ENCODE measurements at regions not wholly inside any gene's neighbourhood (a gene's known extent, or its start where the extent isn't known, plus 50 kb on each side); places are given as distances from the start of the nearest gene placed in this dataset.

GRCh38 chr2:129482626-129483025 is 496.8 kb upstream of the RAB6C start:
- no peak for TF ChIP-seq CTCF (IDR thresholded peaks at IDR 0.05; ENCODE audit: low read depth, low read length, poor library complexity, severe bottlenecking)
- no peak for TF ChIP-seq EZH2phosphoT487 (IDR thresholded peaks at IDR 0.05; ENCODE audit: borderline replicate concordance, low read length)
- no peaks in the 10 kb centered on the region for H3K79me2 ChIP-seq (ENCODE audit: control insufficient read depth, low read length)
- no peaks in the 10 kb centered on the region for H4K20me1 ChIP-seq (ENCODE audit: control insufficient read depth, insufficient read depth, low read depth, low read length)
- H3K9me3 ChIP-seq (ENCODE audit: control insufficient read depth, insufficient read depth, low read length) = no peaks in the 10 kb centered on the region
- H3K4me2 ChIP-seq (ENCODE audit: low read length) = no peak overlapping the region
- peaks cover 21% of the 10 kb centered on the region for H3K4me1 ChIP-seq (ENCODE audit: control insufficient read depth, low read length)
- H3K27me3 ChIP-seq (ENCODE audit: control insufficient read depth, low read length) = no peaks in the 10 kb centered on the region
- H3K36me3 ChIP-seq (ENCODE audit: control insufficient read depth, low read length) = no peaks in the 10 kb centered on the region
- H3K9me2 ChIP-seq (replicated peaks; ENCODE audit: control insufficient read depth, low read length) = no peaks in the 10 kb centered on the region
- H3F3A ChIP-seq (ENCODE audit: control insufficient read depth, insufficient read depth) = no peaks in the 10 kb centered on the region
- H3K4me3 ChIP-seq (ENCODE audit: low read length) = no peak overlapping the region
- H3K27ac ChIP-seq (ENCODE audit: low read depth, low read length) = no peak overlapping the region

- Histone ChIP-seq H3K4me2 (ENCODE audit: low read length) (peak overlapping the region; percentile 42), H3F3A (ENCODE audit: control insufficient read depth, insufficient read depth) (no peaks in the 10 kb centered on the region), H4K20me1 (ENCODE audit: control insufficient read depth, insufficient read depth, low read depth, low read length) (no peaks in the 10 kb centered on the region), H3K27ac (ENCODE audit: low read depth, low read length) (no peak overlapping the region; the same call in 1 of the 2 replicates), H3K36me3 (ENCODE audit: control insufficient read depth, low read length) (no peaks in the 10 kb centered on the region), H3K4me1 (ENCODE audit: control insufficient read depth, low read length) (peaks cover 21% of the 10 kb centered on the region), H3K79me2 (ENCODE audit: control insufficient read depth, low read length) (no peaks in the 10 kb centered on the region), H3K9me2 (replicated peaks; ENCODE audit: control insufficient read depth, low read length) (no peaks in the 10 kb centered on the region), H3K27me3 (ENCODE audit: control insufficient read depth, low read length) (no peaks in the 10 kb centered on the region), H3K9me3 (ENCODE audit: control insufficient read depth, insufficient read depth, low read length) (no peaks in the 10 kb centered on the region), H3K4me3 (ENCODE audit: low read length) (no peak overlapping the region)
- TF ChIP-seq CTCF (IDR thresholded peaks at IDR 0.05; ENCODE audit: low read depth, low read length, poor library complexity, severe bottlenecking) = no peak
- TF ChIP-seq EZH2phosphoT487 (IDR thresholded peaks at IDR 0.05; ENCODE audit: borderline replicate concordance, low read length) = no peak
These were observed 496.1 kb upstream of the RAB6C start for GRCh38 chr2:129483366-129483765.

GRCh38 chr2:129484999-129485897 is 494.2 kb upstream of the RAB6C start:
- no peak overlapping the region for H3K4me2 ChIP-seq (ENCODE audit: low read length)
- H3K27me3 ChIP-seq (ENCODE audit: control insufficient read depth, low read length) = no peaks in the 10 kb centered on the region
- H3K36me3 ChIP-seq (ENCODE audit: control insufficient read depth, low read length) = no peaks in the 10 kb centered on the region

More at GRCh38 chr2:129484999-129485897, 494.2 kb upstream of the RAB6C start:
- no peak overlapping the region for H3K27ac ChIP-seq (ENCODE audit: low read depth, low read length)
- no peak overlapping the region for H3K4me3 ChIP-seq (ENCODE audit: low read length)
- H3F3A ChIP-seq (ENCODE audit: control insufficient read depth, insufficient read depth) = no peaks in the 10 kb centered on the region
- no peaks in the 10 kb centered on the region for H3K9me2 ChIP-seq (replicated peaks; ENCODE audit: control insufficient read depth, low read length)
- no peaks in the 10 kb centered on the region for H3K9me3 ChIP-seq (ENCODE audit: control insufficient read depth, insufficient read depth, low read length)
- no peaks in the 10 kb centered on the region for H3K79me2 ChIP-seq (ENCODE audit: control insufficient read depth, low read length)
- no peak for TF ChIP-seq CTCF (IDR thresholded peaks at IDR 0.05; ENCODE audit: low read depth, low read length, poor library complexity, severe bottlenecking)
- TF ChIP-seq EZH2phosphoT487 (IDR thresholded peaks at IDR 0.05; ENCODE audit: borderline replicate concordance, low read length) = no peak
- peaks cover 21% of the 10 kb centered on the region for H3K4me1 ChIP-seq (ENCODE audit: control insufficient read depth, low read length)
- no peaks in the 10 kb centered on the region for H4K20me1 ChIP-seq (ENCODE audit: control insufficient read depth, insufficient read depth, low read depth, low read length)

All from DOHH2 (cell line).